ENCODE measurements at regions not wholly inside any gene's neighbourhood (a gene's known extent, or its start where the extent isn't known, plus 50 kb on each side); places are given as distances from the start of the nearest gene placed in this dataset.

DNA sequence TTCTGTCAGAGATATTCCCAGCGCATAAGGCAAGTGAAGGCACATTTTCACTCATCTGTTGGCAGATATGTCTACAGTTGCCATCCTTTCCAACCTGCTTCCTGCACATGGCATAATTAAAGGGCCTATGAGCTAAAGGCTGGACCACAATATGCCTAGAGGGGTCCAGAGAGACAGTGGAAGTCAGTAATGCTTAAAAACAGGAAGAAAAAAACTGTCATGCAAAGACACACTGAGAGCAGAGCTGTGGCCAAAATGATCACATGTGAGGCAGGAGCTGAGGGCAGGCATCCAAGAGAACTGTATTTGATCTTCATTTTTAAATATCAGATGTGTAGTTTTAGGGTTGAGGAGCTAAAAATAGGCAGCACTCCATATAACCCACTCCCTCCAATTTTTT lies 125.0 kb upstream of the BACH2 start:
- no peak for TF ChIP-seq FOXP2 (optimal IDR thresholded peaks at IDR 0.05; ENCODE audit: borderline replicate concordance, extremely low read depth, extremely low read length, insufficient read depth)
- no peak for TF ChIP-seq REST (IDR thresholded peaks at IDR 0.05; ENCODE audit: insufficient read depth in 1 of 2, low read depth in 2 of 2, low read length in 2 of 2)
- TF ChIP-seq POLR2AphosphoS5 (IDR thresholded peaks at IDR 0.05; ENCODE audit: low read depth, low read length): no peak
- TF ChIP-seq TAF1 (IDR thresholded peaks at IDR 0.05; ENCODE audit: borderline replicate concordance, insufficient read depth, low read length): no peak
- TF ChIP-seq SIN3A (IDR thresholded peaks at IDR 0.05; ENCODE audit: borderline replicate concordance, insufficient read depth, low read length): no peak

DNA sequence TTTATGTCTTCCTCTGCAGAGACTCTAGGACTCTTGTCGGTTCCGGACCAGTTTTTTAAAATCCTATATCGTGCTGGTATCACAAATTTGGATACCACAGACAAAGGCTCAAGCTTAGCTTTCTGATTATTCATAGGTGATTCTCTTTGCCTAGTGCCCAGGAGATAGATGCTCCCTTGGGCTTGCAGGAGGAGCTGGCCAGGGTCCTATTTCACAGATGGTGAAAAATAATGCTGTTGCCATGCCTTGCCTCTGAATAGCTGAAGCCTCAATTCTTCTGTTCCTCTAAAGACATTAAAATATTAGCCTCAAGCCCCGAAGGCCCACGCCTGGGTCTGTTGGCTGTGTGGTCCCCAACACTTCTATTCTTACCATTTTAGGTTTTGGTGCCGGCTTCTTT lies 123.9 kb upstream of the BACH2 start:
- TF ChIP-seq REST (IDR thresholded peaks at IDR 0.05; ENCODE audit: insufficient read depth in 1 of 2, low read depth in 2 of 2, low read length in 2 of 2): peak; percentile 55 to 87; a peak in 3 of 4 replicates
- no peak for TF ChIP-seq POLR2AphosphoS5 (IDR thresholded peaks at IDR 0.05; ENCODE audit: low read depth, low read length)

DNA sequence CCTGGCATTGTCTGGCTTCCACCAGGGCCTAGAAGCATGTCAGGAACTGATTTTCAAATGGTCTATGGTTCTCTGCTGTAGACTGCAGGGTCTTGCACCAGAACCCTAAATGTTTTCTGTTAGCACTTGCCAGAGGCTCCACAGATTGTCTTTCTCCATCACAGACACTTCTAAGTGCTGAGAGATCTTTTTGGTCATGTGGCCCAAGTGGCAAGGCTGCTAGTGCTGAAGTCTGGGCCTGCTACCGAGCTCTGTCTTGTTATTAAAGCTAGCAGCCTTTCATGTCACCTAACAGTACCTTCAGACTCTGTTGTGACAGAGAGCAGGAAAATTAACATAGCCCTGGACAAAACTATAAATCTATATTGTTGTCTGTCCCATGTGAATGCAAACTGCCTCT lies 120.7 kb upstream of the BACH2 start:
- no peak for TF ChIP-seq POLR2AphosphoS5 (IDR thresholded peaks at IDR 0.05; ENCODE audit: low read depth, low read length)
- no peak for TF ChIP-seq SIN3A (IDR thresholded peaks at IDR 0.05; ENCODE audit: borderline replicate concordance, insufficient read depth, low read length)
- no peak for TF ChIP-seq REST (IDR thresholded peaks at IDR 0.05; ENCODE audit: insufficient read depth in 1 of 2, low read depth in 2 of 2, low read length in 2 of 2)
- TF ChIP-seq TAF1 (IDR thresholded peaks at IDR 0.05; ENCODE audit: borderline replicate concordance, insufficient read depth, low read length): no peak

GRCh38 chr6:90416322-90416721 lies 119.7 kb upstream of the BACH2 start:
- TF ChIP-seq TAF1 (IDR thresholded peaks at IDR 0.05; ENCODE audit: borderline replicate concordance, insufficient read depth, low read length): no peak
- TF ChIP-seq SIN3A (IDR thresholded peaks at IDR 0.05; ENCODE audit: borderline replicate concordance, insufficient read depth, low read length): no peak
- TF ChIP-seq POLR2AphosphoS5 (IDR thresholded peaks at IDR 0.05; ENCODE audit: low read depth, low read length): no peak
- no peak for TF ChIP-seq REST (IDR thresholded peaks at IDR 0.05; ENCODE audit: insufficient read depth in 1 of 2, low read depth in 2 of 2, low read length in 2 of 2)
- TF ChIP-seq FOXP2 (optimal IDR thresholded peaks at IDR 0.05; ENCODE audit: borderline replicate concordance, extremely low read depth, extremely low read length, insufficient read depth): no peak

DNA sequence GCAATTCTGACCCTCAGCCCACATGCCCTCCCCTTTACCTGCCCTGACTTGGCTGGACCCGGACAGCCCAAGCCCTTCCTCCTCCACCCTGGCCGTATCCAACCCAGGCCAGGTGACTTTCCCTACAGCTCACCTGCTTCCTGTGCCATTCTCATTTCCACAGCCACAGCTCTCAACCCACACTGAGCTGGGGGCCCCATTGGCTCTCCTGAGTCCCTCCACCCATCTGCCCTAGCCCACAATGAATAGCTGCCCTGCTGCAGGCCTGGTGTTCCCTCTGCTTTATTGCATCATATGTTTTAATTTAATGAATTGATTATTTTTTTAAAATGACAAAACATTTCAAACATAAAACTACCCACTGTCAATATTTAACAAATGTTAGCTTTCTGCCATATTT lies 118.5 kb upstream of the BACH2 start:
- no peak for TF ChIP-seq FOXP2 (optimal IDR thresholded peaks at IDR 0.05; ENCODE audit: borderline replicate concordance, extremely low read depth, extremely low read length, insufficient read depth)
- no peak for TF ChIP-seq REST (IDR thresholded peaks at IDR 0.05; ENCODE audit: insufficient read depth in 1 of 2, low read depth in 2 of 2, low read length in 2 of 2)
- TF ChIP-seq SIN3A (IDR thresholded peaks at IDR 0.05; ENCODE audit: borderline replicate concordance, insufficient read depth, low read length): no peak
- no peak for TF ChIP-seq TAF1 (IDR thresholded peaks at IDR 0.05; ENCODE audit: borderline replicate concordance, insufficient read depth, low read length)
- TF ChIP-seq POLR2AphosphoS5 (IDR thresholded peaks at IDR 0.05; ENCODE audit: low read depth, low read length): no peak

Data from PFSK-1 (cell line).